H9 (cell line): ENCODE measurements at regions not wholly inside any gene's neighbourhood (a gene's known extent, or its start where the extent isn't known, plus 50 kb on each side); places are given as distances from the start of the nearest gene placed in this dataset.

Experiments used
- DNase-seq: peaks from one replicate; pipeline ENCODE4 v3.0.0-alpha.2; 2017
- H2AFZ ChIP-seq: one replicate; pipeline ENCODE4 v1.6.1; 2013; ENCODE audit warnings: mild to moderate bottlenecking, low read length, control low read depth, moderate library complexity
- H2AK5ac ChIP-seq: 2 replicates; pipeline ENCODE4 v1.6.1; 2013; ENCODE audit warnings: low read length, control low read depth, mixed read lengths; ENCODE audit not compliant: insufficient read length
- H2BK120ac ChIP-seq: one replicate; pipeline ENCODE4 v1.6.1; 2013; ENCODE audit warnings: low read depth, mild to moderate bottlenecking, low read length, control low read depth, inconsistent platforms; ENCODE audit not compliant: poor library complexity, severe bottlenecking
- H2BK12ac ChIP-seq: 2 replicates; pipeline ENCODE4 v1.6.1; 2013; ENCODE audit warnings: low read length, control low read depth, mixed read lengths, low read depth; ENCODE audit not compliant: insufficient read length
- H2BK15ac ChIP-seq: 2 replicates; pipeline ENCODE4 v1.6.1; 2013; ENCODE audit warnings: low read depth, low read length, control low read depth
- H2BK20ac ChIP-seq: one replicate; pipeline ENCODE4 v1.6.1; 2013; ENCODE audit warnings: low read depth, mild to moderate bottlenecking, low read length, control low read depth, inconsistent platforms; ENCODE audit not compliant: poor library complexity, severe bottlenecking
- H2BK5ac ChIP-seq: 2 replicates; pipeline ENCODE4 v1.6.1; 2013; ENCODE audit warnings: low read length, control low read depth, mixed read lengths; ENCODE audit not compliant: insufficient read length
- H3K14ac ChIP-seq: 2 replicates; pipeline ENCODE4 v1.6.1; 2013; ENCODE audit warnings: low read length, control low read depth; ENCODE audit not compliant: insufficient read depth
- H3K18ac ChIP-seq: 2 replicates; pipeline ENCODE4 v1.6.1; 2013; ENCODE audit warnings: low read depth, mild to moderate bottlenecking, mixed read lengths, low read length, control low read depth; ENCODE audit not compliant: insufficient read length
- H3K23ac ChIP-seq: 2 replicates; pipeline ENCODE4 v1.6.1; 2013; ENCODE audit warnings: low read length, control low read depth, mixed read lengths, low read depth; ENCODE audit not compliant: insufficient read length
- H3K23me2 ChIP-seq: 2 replicates; pipeline ENCODE4 v1.6.1; 2013; ENCODE audit warnings: low read depth, mild to moderate bottlenecking, mixed read lengths, low read length, control low read depth; ENCODE audit not compliant: insufficient read length, poor library complexity, severe bottlenecking
- H3K27ac ChIP-seq: 2 replicates; pipeline ENCODE4 v1.5.1; 2013; ENCODE audit warnings: low read length, control low read depth, mixed read lengths, low read depth; ENCODE audit not compliant: insufficient read length
- H3K27me3 ChIP-seq: 2 replicates; pipeline ENCODE4 v1.6.1; 2013; ENCODE audit warnings: low read length, control low read depth, inconsistent platforms; ENCODE audit not compliant: insufficient read depth
- H3K4ac ChIP-seq: 2 replicates; pipeline ENCODE4 v1.6.1; 2013; ENCODE audit warnings: low read depth, mild to moderate bottlenecking, control low read depth, inconsistent platforms, low read length, moderate library complexity
- H3K4me1 ChIP-seq: 2 replicates; pipeline ENCODE4 v1.6.1; 2013; ENCODE audit warnings: low read length, control low read depth, inconsistent platforms; ENCODE audit not compliant: insufficient read depth
- H3K4me2 ChIP-seq: 2 replicates; pipeline ENCODE4 v1.6.1; 2013; ENCODE audit warnings: low read length, control low read depth, mixed read lengths; ENCODE audit not compliant: insufficient read length, insufficient read depth
- H3K56ac ChIP-seq: 2 replicates; pipeline ENCODE4 v1.6.1; 2013; ENCODE audit warnings: low read depth, mild to moderate bottlenecking, mixed read lengths, low read length, control low read depth; ENCODE audit not compliant: insufficient read length
- H3K79me1 ChIP-seq: 2 replicates; pipeline ENCODE4 v1.6.1; 2013; ENCODE audit warnings: low read depth, mild to moderate bottlenecking, moderate library complexity, low read length, control low read depth, inconsistent platforms; ENCODE audit not compliant: insufficient read depth, poor library complexity, severe bottlenecking
- H3K79me2 ChIP-seq: 2 replicates; pipeline ENCODE4 v1.6.1; 2013; ENCODE audit warnings: low read length, control low read depth, inconsistent platforms; ENCODE audit not compliant: insufficient read depth
- H3K9ac ChIP-seq: 2 replicates; pipeline ENCODE4 v1.6.1; 2013; ENCODE audit warnings: low read length, control low read depth, mixed read lengths; ENCODE audit not compliant: insufficient read length; ENCODE audit errors: extremely low read depth
- H3K9me3 ChIP-seq: one replicate; pipeline ENCODE4 v1.6.1; 2013; ENCODE audit warnings: low read depth, low read length, inconsistent platforms; ENCODE audit not compliant: control insufficient read depth
- H3T11ph ChIP-seq: one replicate; pipeline ENCODE4 v1.6.1; 2013; ENCODE audit warnings: mild to moderate bottlenecking, low read length, control low read depth, inconsistent platforms
- H4K20me1 ChIP-seq: one replicate; pipeline ENCODE4 v1.6.1; 2013; ENCODE audit not compliant: control insufficient read depth, insufficient read length, insufficient read depth
- H4K5ac ChIP-seq: 2 replicates; pipeline ENCODE4 v1.6.1; 2013; ENCODE audit warnings: low read depth, mild to moderate bottlenecking, mixed read lengths, low read length, control low read depth; ENCODE audit not compliant: insufficient read length
- H4K8ac ChIP-seq: replicated peaks from 2 replicates; pipeline ENCODE4 v1.6.1; 2013; ENCODE audit warnings: low read length, control low read depth, mixed read lengths, low read depth; ENCODE audit not compliant: insufficient read length
- H4K91ac ChIP-seq: 2 replicates; pipeline ENCODE4 v1.6.1; 2013; ENCODE audit warnings: low read depth, mild to moderate bottlenecking, moderate library complexity, mixed read lengths, low read length, control low read depth; ENCODE audit not compliant: insufficient read length
- H3K27ac Mint-ChIP-seq, 3 experiments: 2 replicates in 2 of 3; 3 replicates in 1 of 3; pipeline ENCODE4 v1.8.0; 2020 to 2021; ENCODE audit warnings: mixed read lengths in 3 of 3, mild to moderate bottlenecking in 1 of 3, moderate library complexity in 1 of 3
- H3K27me3 Mint-ChIP-seq: 2 replicates; pipeline ENCODE4 v1.8.0; 2021; ENCODE audit warnings: low read depth, mild to moderate bottlenecking, moderate library complexity, mixed read lengths
- H3K36me3 Mint-ChIP-seq, 3 experiments: 2 replicates in 2 of 3; 3 replicates in 1 of 3; pipeline ENCODE4 v1.8.0; 2020 to 2021; ENCODE audit warnings: low read depth in 3 of 3, mixed read lengths in 3 of 3; ENCODE audit not compliant: insufficient read depth in 1 of 3
- H3K4me1 Mint-ChIP-seq, 2 experiments: 2 replicates each; pipeline ENCODE4 v1.8.0; 2020; ENCODE audit warnings: mixed read lengths in 2 of 2
- H3K4me3 Mint-ChIP-seq, 2 experiments: 2 replicates in 1 of 2; 3 replicates in 1 of 2; pipeline ENCODE4 v1.8.0; 2020 to 2021; ENCODE audit warnings: mild to moderate bottlenecking in 2 of 2, mixed read lengths in 2 of 2, moderate library complexity in 1 of 2
- H3K9me3 Mint-ChIP-seq, 2 experiments: 2 replicates in 1 of 2; 3 replicates in 1 of 2; pipeline ENCODE4 v1.8.0; 2020; ENCODE audit warnings: mild to moderate bottlenecking in 2 of 2, mixed read lengths in 2 of 2, moderate library complexity in 1 of 2
- CTCF ChIP-seq: fragments of 200-600 bp; sonication (generic); conservative IDR thresholded peaks from 3 replicates; pipeline ENCODE4 v1.8.0; 2021; ENCODE audit warnings: antibody characterized with exemption, mild to moderate bottlenecking
- WGBS: extraction: QIAGEN DNeasy Blood & Tissue Kit; methylation state at CpG from one replicate; pipeline ENCODE4 v1.1.7; 2013; ENCODE audit warnings: missing lambda C conversion rate, low lambda C conversion rate, mixed read lengths; ENCODE audit not compliant: insufficient read length; ENCODE audit errors: extremely low coverage; 5-methylcytosine and 5-hydroxymethylcytosine counted together

DNA sequence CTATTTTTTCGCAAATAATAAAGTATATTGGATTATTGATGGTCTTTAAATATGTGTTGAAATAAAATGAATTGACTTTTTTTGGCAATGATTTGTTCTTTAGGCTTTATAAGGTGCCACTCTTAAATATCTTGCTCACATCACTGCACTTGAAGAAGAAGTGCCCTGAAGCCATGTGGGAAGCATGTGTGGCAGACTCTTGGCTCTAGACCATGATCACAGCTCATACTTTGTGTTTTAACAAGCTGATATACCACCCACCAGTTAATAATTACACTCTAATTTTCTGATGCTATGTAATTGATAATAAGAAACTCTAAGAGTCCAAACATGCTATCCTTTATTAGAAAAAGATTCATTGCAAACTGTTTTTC is 52.1 kb upstream of the TGFBR2 start:
- no peaks in the 10 kb centered on the region for H3K27me3 ChIP-seq
- H4K20me1 ChIP-seq: no peaks in the 10 kb centered on the region
- no peaks in the 10 kb centered on the region; a peak in 2 of 7 replicates for H3K36me3 Mint-ChIP-seq
- H4K5ac ChIP-seq: no peak overlapping the region
- no peak overlapping the region for H2AFZ ChIP-seq
- H3K9ac ChIP-seq: no peak overlapping the region
- no peaks in the 10 kb centered on the region for H3K79me2 ChIP-seq
- WGBS: no CpG with 5 or more reads among the region's 1 CpG
- H4K8ac ChIP-seq: no peak overlapping the region
- no peak overlapping the region for H2BK20ac ChIP-seq
- H3K23me2 ChIP-seq: no peaks in the 10 kb centered on the region
- H3K4me1 ChIP-seq: peaks cover 10% of the 10 kb centered on the region; the same call in 1 of the 2 replicates
- no peak overlapping the region for H3K4me2 ChIP-seq
- no peak overlapping the region for H3K23ac ChIP-seq
- H3K9me3 Mint-ChIP-seq: peaks cover 0 to 2% of the 10 kb centered on the region in 2 experiments; a peak in 2 of 5 replicates
- H3K9me3 ChIP-seq: no peaks in the 10 kb centered on the region
- no peak overlapping the region for H2BK120ac ChIP-seq
- H2AK5ac ChIP-seq: no peak overlapping the region
- no peak overlapping the region for H3T11ph ChIP-seq
- no peak overlapping the region for H3K4ac ChIP-seq
- H2BK12ac ChIP-seq: no peak overlapping the region
- H3K27ac Mint-ChIP-seq: no peak overlapping the region
- no peak for TF ChIP-seq CTCF
- H2BK5ac ChIP-seq: no peak overlapping the region
- no peak overlapping the region for H2BK15ac ChIP-seq
- H3K27me3 Mint-ChIP-seq: no peaks in the 10 kb centered on the region
- H3K14ac ChIP-seq: no peak overlapping the region
- H4K91ac ChIP-seq: no peak overlapping the region
- DNase-seq: no peak
- no peak overlapping the region for H3K18ac ChIP-seq
- peaks cover 46 to 48% of the 10 kb centered on the region in 2 experiments for H3K4me1 Mint-ChIP-seq
- no peaks in the 10 kb centered on the region for H3K79me1 ChIP-seq
- no peak overlapping the region for H3K4me3 Mint-ChIP-seq
- no peak overlapping the region for H3K27ac ChIP-seq
- H3K56ac ChIP-seq: no peak overlapping the region
